ELR (cell line): ENCODE measurements at regions not wholly inside any gene's neighbourhood (a gene's known extent, or its start where the extent isn't known, plus 50 kb on each side); places are given as distances from the start of the nearest gene placed in this dataset.

ENCODE experiments used
- DNase-seq: peaks from one replicate; pipeline ENCODE4 v3.0.0-alpha.2; 2015; ENCODE audit warnings: low read depth

GRCh38 chr7:112395411-112395810, 54.8 kb upstream of the IFRD1 start:
- DNase-seq, result no peak

GRCh38 chr7:112395893-112396292, 54.4 kb upstream of the IFRD1 start:
- no peak for DNase-seq

GRCh38 chr7:112398534-112398933, 51.7 kb upstream of the IFRD1 start:
- DNase-seq, result no peak

GRCh38 chr7:112399501-112399900, 50.8 kb upstream of the IFRD1 start:
- DNase-seq, result peak; percentile 31

- DNase-seq, result peak; percentile 85
Measured at GRCh38 chr7:112400141-112400540, 50.1 kb upstream of the IFRD1 start.
